ENCODE measurements at regions not wholly inside any gene's neighbourhood (a gene's known extent, or its start where the extent isn't known, plus 50 kb on each side); places are given as distances from the start of the nearest gene placed in this dataset.

DNA sequence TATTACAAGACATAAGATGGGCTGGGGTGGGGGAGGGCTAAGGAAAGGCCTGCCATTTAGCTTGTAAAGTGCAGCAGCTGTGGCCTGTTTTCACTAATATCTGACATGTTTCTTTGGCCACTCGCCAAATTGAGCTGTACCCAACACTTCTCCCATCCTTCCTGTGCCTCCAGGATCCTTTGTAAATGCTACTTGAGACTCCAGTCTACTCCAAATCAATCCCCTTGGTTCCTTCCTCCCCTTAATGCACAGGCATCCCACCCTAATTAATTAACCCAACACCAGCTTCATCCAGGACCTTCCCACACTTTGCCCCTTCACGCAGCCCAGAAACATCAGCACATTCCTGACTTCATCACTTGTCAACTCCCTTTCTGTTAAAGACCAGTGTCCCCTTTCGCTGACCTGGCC is 55.0 kb upstream of the TCF21 start:
- peaks cover 5% of the 10 kb centered on the region for H3K4me1 Mint-ChIP-seq
- DNase-seq (no peak), ATAC-seq (no peak)
- H3K27ac Mint-ChIP-seq: no peak overlapping the region
- H3K9me3 Mint-ChIP-seq (ENCODE audit: low read depth): no peaks in the 10 kb centered on the region
- POLR2A ChIA-PET: interaction anchor here (0.7 kb wide), 1 partner anchor 47 kb away, joined by 3 read pairs; no protein-coding TSS in a partner anchor
- CTCF ChIA-PET: interaction anchor here (0.7 to 2.2 kb wide), 4 partner anchors 10 to 1126 kb away, joined by 3 to 7 read pairs (median 4); no protein-coding TSS in a partner anchor
- H3K4me3 Mint-ChIP-seq: no peak overlapping the region
- peaks cover 24% of the 10 kb centered on the region for H3K27me3 Mint-ChIP-seq
- no peaks in the 10 kb centered on the region for H3K36me3 Mint-ChIP-seq (ENCODE audit: low read depth)
- intact Hi-C loops (cut with DNase I, micrococcal nuclease): no loop called here

DNA sequence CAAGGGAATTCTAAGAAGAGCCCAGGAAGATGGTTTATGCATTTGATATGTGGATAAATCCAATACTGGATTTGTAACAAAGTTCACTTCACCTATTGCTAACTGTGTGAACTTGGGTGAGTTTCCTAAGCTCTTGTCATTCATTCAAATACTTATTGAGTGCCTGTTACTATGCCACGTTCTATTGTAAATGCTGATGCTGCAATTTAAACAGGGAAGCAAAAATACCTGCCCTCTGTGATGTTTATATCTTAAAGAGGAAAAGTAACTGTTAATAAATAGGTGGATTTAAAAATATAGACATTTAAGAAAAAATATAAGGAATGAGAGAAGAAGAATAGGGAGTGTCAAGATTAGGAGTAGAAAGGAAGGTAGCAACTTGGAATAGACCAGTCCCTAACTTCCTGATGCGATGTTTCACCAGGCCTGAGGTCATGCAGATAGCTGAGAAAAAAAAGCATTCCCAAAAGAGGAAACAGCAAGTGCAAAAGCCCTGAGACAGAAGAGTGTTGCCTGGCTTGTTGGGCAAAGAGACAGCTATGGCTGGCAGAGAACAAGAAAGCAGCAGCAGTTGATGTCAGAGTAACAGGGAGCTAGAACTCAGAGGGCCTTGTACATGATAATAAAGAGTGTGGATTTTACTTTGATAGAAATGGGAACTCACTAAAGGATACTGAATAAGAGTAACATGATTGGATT is 54.3 kb upstream of the TCF21 start:
- DNase-seq: no peak

DNA sequence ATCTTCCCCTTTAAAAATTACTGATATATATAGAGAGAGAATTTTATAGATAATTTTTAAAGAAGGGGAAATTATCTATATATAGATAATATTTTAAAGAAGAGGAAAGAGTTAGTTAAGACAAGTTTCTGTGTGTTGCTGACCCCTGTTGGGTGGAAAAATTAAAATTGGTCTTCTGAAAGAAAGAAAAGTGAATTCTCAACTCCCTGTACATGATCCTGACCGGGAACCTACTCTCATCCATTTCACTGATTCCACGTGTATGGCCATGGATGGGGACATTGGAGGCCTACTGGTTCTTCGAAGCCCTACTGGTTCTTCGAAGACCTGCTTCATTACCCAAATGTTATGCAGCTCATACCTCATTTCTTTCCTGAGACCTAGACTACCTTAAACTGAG is 53.0 kb upstream of the TCF21 start:
- H3K9me3 Mint-ChIP-seq (ENCODE audit: low read depth): no peaks in the 10 kb centered on the region

More for the DNA sequence above, 54.3 kb upstream of the TCF21 start:
- Mint-ChIP-seq H3K4me3 (no peak overlapping the region), H3K9me3 (ENCODE audit: low read depth) (no peaks in the 10 kb centered on the region), H3K27me3 (peaks cover 27% of the 10 kb centered on the region), H3K36me3 (ENCODE audit: low read depth) (no peaks in the 10 kb centered on the region), H3K4me1 (peaks cover 5% of the 10 kb centered on the region), H3K27ac (no peak overlapping the region)
- no peak for ATAC-seq
- ChIA-PET CTCF (interaction anchor here (0.6 to 1.8 kb wide), 8 partner anchors 11 to 1126 kb away, joined by 3 to 12 read pairs (median 4); no protein-coding TSS in a partner anchor), POLR2A (no interaction called here)
- intact Hi-C loops (cut with DNase I, micrococcal nuclease): loop anchor here in 1 of 2 experiments (5.0 kb wide), 1 partner anchor 267 kb away; no protein-coding TSS in a partner anchor

DNA sequence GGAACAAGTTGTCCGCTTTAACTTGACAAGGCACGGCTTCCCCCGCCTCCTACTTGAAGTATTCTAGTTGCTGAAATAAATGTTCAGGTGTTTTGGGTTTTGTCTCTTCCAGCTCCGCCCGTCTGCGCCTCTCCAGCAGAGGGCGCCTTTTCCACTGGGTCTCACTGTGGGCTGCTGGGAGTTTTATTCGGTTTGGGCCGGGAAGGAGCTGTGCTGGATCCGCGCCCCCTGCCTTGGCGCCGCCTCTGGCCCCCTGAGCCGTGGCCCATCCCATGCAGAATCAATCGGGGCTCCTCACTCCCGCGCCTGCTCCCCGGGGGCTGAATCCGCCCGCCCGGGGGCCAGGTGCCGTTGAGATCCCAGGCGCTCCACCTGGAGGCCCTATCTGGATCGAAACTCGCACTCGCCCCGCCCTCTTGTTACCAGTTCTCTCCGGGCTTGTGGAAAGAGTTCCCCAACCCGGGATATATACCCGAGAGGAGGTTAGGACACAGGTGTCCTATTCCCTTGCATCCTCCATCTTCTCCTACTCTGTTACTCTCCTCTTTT is 51.0 kb upstream of the TCF21 start:
- POLR2A ChIA-PET: no interaction called here
- CTCF ChIA-PET: interaction anchor here (0.5 to 3.0 kb wide), 15 partner anchors 9 to 268 kb away, joined by 3 to 35 read pairs (median 4); no protein-coding TSS in a partner anchor
- no peak overlapping the region for H3K27ac Mint-ChIP-seq
- peak overlapping the region; percentile 32 for H3K4me3 Mint-ChIP-seq
- ATAC-seq (peak; percentile 74), DNase-seq (peak; percentile 81)
- intact Hi-C loops (cut with DNase I, micrococcal nuclease): loop anchor here (1.0 to 5.0 kb wide), 4 partner anchors 78 to 271 kb away; no protein-coding TSS in a partner anchor
- H3K36me3 Mint-ChIP-seq (ENCODE audit: low read depth): no peaks in the 10 kb centered on the region
- no peaks in the 10 kb centered on the region for H3K9me3 Mint-ChIP-seq (ENCODE audit: low read depth)
- peaks cover 5% of the 10 kb centered on the region for H3K4me1 Mint-ChIP-seq
- H3K27me3 Mint-ChIP-seq: peaks cover 18% of the 10 kb centered on the region

More for the DNA sequence above, 53.0 kb upstream of the TCF21 start:
- DNase-seq: no peak
- Mint-ChIP-seq H3K27me3 (peaks cover 25% of the 10 kb centered on the region), H3K4me1 (peaks cover 5% of the 10 kb centered on the region), H3K36me3 (ENCODE audit: low read depth) (no peaks in the 10 kb centered on the region), H3K27ac (no peak overlapping the region), H3K4me3 (no peak overlapping the region)
- intact Hi-C loops (cut with DNase I, micrococcal nuclease): loop anchor here in 1 of 2 experiments (5.0 kb wide), 1 partner anchor 269 kb away; no protein-coding TSS in a partner anchor
- POLR2A ChIA-PET: no interaction called here
- CTCF ChIA-PET: interaction anchor here (1.2 to 1.8 kb wide), 2 partner anchors 81 to 85 kb away, joined by 4 to 12 read pairs; no protein-coding TSS in a partner anchor
- ATAC-seq: no peak
